ENCODE measurements at regions not wholly inside any gene's neighbourhood (a gene's known extent, or its start where the extent isn't known, plus 50 kb on each side); places are given as distances from the start of the nearest gene placed in this dataset.
A peak's percentile ranks its signal among the peaks of the same experiment; 100 is the strongest.
"Not testable (repeated sequence)": the region's sequence is repeated elsewhere in the genome, so short reads cannot be mapped to it uniquely, and the experiment has no call there.

GRCh38 chr12:5163661-5164060 is 120.0 kb downstream of the KCNA5 start:
- DNase-seq = no peak
- Histone ChIP-seq H3K4me3 (ENCODE audit: low read length) (no peak overlapping the region), H3K9me3 (ENCODE audit: control insufficient read depth, low read depth, low read length) (no peaks in the 10 kb centered on the region), H3K27me3 (ENCODE audit: control insufficient read depth, insufficient read depth, low read length) (peaks cover 18% of the 10 kb centered on the region), H3K4me1 (ENCODE audit: control insufficient read depth, insufficient read depth, low read length) (no peaks in the 10 kb centered on the region), H3K27ac (ENCODE audit: low read length) (no peak overlapping the region), H3K36me3 (ENCODE audit: control insufficient read depth, insufficient read depth, low read length) (no peaks in the 10 kb centered on the region)
- WGBS (ENCODE audit: insufficient coverage, low lambda C conversion rate) = no CpG with 5 or more reads among the region's 3 CpGs

GRCh38 chr12:5165296-5165970 is 121.8 kb downstream of the KCNA5 start:
- DNase-seq = no peak
- H3K9me3 ChIP-seq (ENCODE audit: control insufficient read depth, low read depth, low read length) = no peaks in the 10 kb centered on the region
- no CpG with 5 or more reads among the region's 5 CpGs for WGBS (ENCODE audit: insufficient coverage, low lambda C conversion rate)

GRCh38 chr12:5166976-5167375 is 123.3 kb downstream of the KCNA5 start:
- no peaks in the 10 kb centered on the region for H3K36me3 ChIP-seq (ENCODE audit: control insufficient read depth, insufficient read depth, low read length)
- H3K27me3 ChIP-seq (ENCODE audit: control insufficient read depth, insufficient read depth, low read length) = peaks cover 7% of the 10 kb centered on the region
- H3K9me3 ChIP-seq (ENCODE audit: control insufficient read depth, low read depth, low read length) = no peaks in the 10 kb centered on the region
- no peak overlapping the region for H3K4me3 ChIP-seq (ENCODE audit: low read length)
- DNase-seq = no peak
- WGBS (ENCODE audit: insufficient coverage, low lambda C conversion rate) = no CpG with 5 or more reads among the region's 4 CpGs
- no peaks in the 10 kb centered on the region for H3K4me1 ChIP-seq (ENCODE audit: control insufficient read depth, insufficient read depth, low read length)
- H3K27ac ChIP-seq (ENCODE audit: low read length) = no peak overlapping the region

More at GRCh38 chr12:5165296-5165970, 121.8 kb downstream of the KCNA5 start:
- Histone ChIP-seq H3K4me3 (ENCODE audit: low read length) (no peak overlapping the region), H3K4me1 (ENCODE audit: control insufficient read depth, insufficient read depth, low read length) (no peaks in the 10 kb centered on the region), H3K27ac (ENCODE audit: low read length) (no peak overlapping the region), H3K36me3 (ENCODE audit: control insufficient read depth, insufficient read depth, low read length) (no peaks in the 10 kb centered on the region), H3K27me3 (ENCODE audit: control insufficient read depth, insufficient read depth, low read length) (peaks cover 16% of the 10 kb centered on the region)

GRCh38 chr12:5168148-5168547 is 124.5 kb downstream of the KCNA5 start:
- no CpG with 5 or more reads among the region's 5 CpGs for WGBS (ENCODE audit: insufficient coverage, low lambda C conversion rate)
- Histone ChIP-seq H3K4me1 (ENCODE audit: control insufficient read depth, insufficient read depth, low read length) (no peaks in the 10 kb centered on the region), H3K36me3 (ENCODE audit: control insufficient read depth, insufficient read depth, low read length) (no peaks in the 10 kb centered on the region), H3K27ac (ENCODE audit: low read length) (no peak overlapping the region), H3K27me3 (ENCODE audit: control insufficient read depth, insufficient read depth, low read length) (peaks cover 5% of the 10 kb centered on the region), H3K4me3 (ENCODE audit: low read length) (no peak overlapping the region), H3K9me3 (ENCODE audit: control insufficient read depth, low read depth, low read length) (no peaks in the 10 kb centered on the region)
- DNase-seq = no peak

GRCh38 chr12:5170844-5171243 is 127.2 kb downstream of the KCNA5 start:
- Histone ChIP-seq H3K4me3 (ENCODE audit: low read length) (no peak overlapping the region), H3K27ac (ENCODE audit: low read length) (no peak overlapping the region), H3K36me3 (ENCODE audit: control insufficient read depth, insufficient read depth, low read length) (no peaks in the 10 kb centered on the region), H3K4me1 (ENCODE audit: control insufficient read depth, insufficient read depth, low read length) (no peaks in the 10 kb centered on the region), H3K27me3 (ENCODE audit: control insufficient read depth, insufficient read depth, low read length) (peaks cover 3% of the 10 kb centered on the region), H3K9me3 (ENCODE audit: control insufficient read depth, low read depth, low read length) (no peaks in the 10 kb centered on the region)
- peak in 1 of 2 donors; percentile 15 for DNase-seq
- WGBS (ENCODE audit: insufficient coverage, low lambda C conversion rate) = no CpG with 5 or more reads among the region's 5 CpGs

GRCh38 chr12:5171701-5172100 is 128.0 kb downstream of the KCNA5 start:
- Histone ChIP-seq H3K4me3 (ENCODE audit: low read length) (no peak overlapping the region), H3K27me3 (ENCODE audit: control insufficient read depth, insufficient read depth, low read length) (peaks cover 3% of the 10 kb centered on the region), H3K27ac (ENCODE audit: low read length) (no peak overlapping the region), H3K36me3 (ENCODE audit: control insufficient read depth, insufficient read depth, low read length) (no peaks in the 10 kb centered on the region), H3K4me1 (ENCODE audit: control insufficient read depth, insufficient read depth, low read length) (no peaks in the 10 kb centered on the region), H3K9me3 (ENCODE audit: control insufficient read depth, low read depth, low read length) (no peaks in the 10 kb centered on the region)
- no CpG with 5 or more reads among the region's 5 CpGs for WGBS (ENCODE audit: insufficient coverage, low lambda C conversion rate)
- peak; percentile 16 to 24 for DNase-seq

GRCh38 chr12:5172886-5173285 is 129.2 kb downstream of the KCNA5 start:
- Histone ChIP-seq H3K27me3 (ENCODE audit: control insufficient read depth, insufficient read depth, low read length) (peaks cover 3% of the 10 kb centered on the region), H3K36me3 (ENCODE audit: control insufficient read depth, insufficient read depth, low read length) (no peaks in the 10 kb centered on the region), H3K9me3 (ENCODE audit: control insufficient read depth, low read depth, low read length) (no peaks in the 10 kb centered on the region), H3K27ac (ENCODE audit: low read length) (no peak overlapping the region), H3K4me3 (ENCODE audit: low read length) (no peak overlapping the region), H3K4me1 (ENCODE audit: control insufficient read depth, insufficient read depth, low read length) (no peaks in the 10 kb centered on the region)
- no peak for DNase-seq
- WGBS (ENCODE audit: insufficient coverage, low lambda C conversion rate) = 93% methylated on average over 3 of the region's 10 CpGs

GRCh38 chr12:5173511-5174011 is 129.9 kb downstream of the KCNA5 start:
- no peaks in the 10 kb centered on the region for H3K9me3 ChIP-seq (ENCODE audit: control insufficient read depth, low read depth, low read length)
- H3K4me1 ChIP-seq (ENCODE audit: control insufficient read depth, insufficient read depth, low read length) = no peaks in the 10 kb centered on the region
- DNase-seq = no peak
- WGBS (ENCODE audit: insufficient coverage, low lambda C conversion rate) = 100% methylated on average over 1 of the region's 10 CpGs
- H3K36me3 ChIP-seq (ENCODE audit: control insufficient read depth, insufficient read depth, low read length) = no peaks in the 10 kb centered on the region
- no peak overlapping the region for H3K27ac ChIP-seq (ENCODE audit: low read length)
- peaks cover 3% of the 10 kb centered on the region for H3K27me3 ChIP-seq (ENCODE audit: control insufficient read depth, insufficient read depth, low read length)
- H3K4me3 ChIP-seq (ENCODE audit: low read length) = no peak overlapping the region

- H3K4me1 ChIP-seq (ENCODE audit: control insufficient read depth, insufficient read depth, low read length); H3K27ac ChIP-seq (ENCODE audit: low read length); H3K27me3 ChIP-seq (ENCODE audit: control insufficient read depth, insufficient read depth, low read length); H3K4me3 ChIP-seq (ENCODE audit: low read length); H3K36me3 ChIP-seq (ENCODE audit: control insufficient read depth, insufficient read depth, low read length); DNase-seq; H3K9me3 ChIP-seq (ENCODE audit: control insufficient read depth, low read depth, low read length): not testable (repeated sequence)
- WGBS (ENCODE audit: insufficient coverage, low lambda C conversion rate) = no CpG with 5 or more reads among the region's 2 CpGs
Observed at GRCh38 chr12:5175415-5175814, 131.7 kb downstream of the KCNA5 start.

- Histone ChIP-seq H3K9me3 (ENCODE audit: control insufficient read depth, low read depth, low read length) (no peaks in the 10 kb centered on the region), H3K4me3 (ENCODE audit: low read length) (no peak overlapping the region), H3K27me3 (ENCODE audit: control insufficient read depth, insufficient read depth, low read length) (peaks cover 6% of the 10 kb centered on the region), H3K27ac (ENCODE audit: low read length) (no peak overlapping the region), H3K4me1 (ENCODE audit: control insufficient read depth, insufficient read depth, low read length) (no peaks in the 10 kb centered on the region), H3K36me3 (ENCODE audit: control insufficient read depth, insufficient read depth, low read length) (no peaks in the 10 kb centered on the region)
- no CpG with 5 or more reads among the region's 2 CpGs for WGBS (ENCODE audit: insufficient coverage, low lambda C conversion rate)
- DNase-seq = no peak
Observed at GRCh38 chr12:5176036-5176435, 132.4 kb downstream of the KCNA5 start.

GRCh38 chr12:5177096-5177495 is 133.4 kb downstream of the KCNA5 start:
- H3K27me3 ChIP-seq (ENCODE audit: control insufficient read depth, insufficient read depth, low read length) = peaks cover 3% of the 10 kb centered on the region
- DNase-seq = no peak
- H3K36me3 ChIP-seq (ENCODE audit: control insufficient read depth, insufficient read depth, low read length) = no peaks in the 10 kb centered on the region
- no peaks in the 10 kb centered on the region for H3K4me1 ChIP-seq (ENCODE audit: control insufficient read depth, insufficient read depth, low read length)
- no peak overlapping the region for H3K4me3 ChIP-seq (ENCODE audit: low read length)
- 17% methylated on average over 1 of the region's 3 CpGs for WGBS (ENCODE audit: insufficient coverage, low lambda C conversion rate)
- H3K27ac ChIP-seq (ENCODE audit: low read length) = no peak overlapping the region
- no peaks in the 10 kb centered on the region for H3K9me3 ChIP-seq (ENCODE audit: control insufficient read depth, low read depth, low read length)
